KMS-11 (cell line): ENCODE measurements at regions not wholly inside any gene's neighbourhood (a gene's known extent, or its start where the extent isn't known, plus 50 kb on each side); places are given as distances from the start of the nearest gene placed in this dataset.

ENCODE experiments used
- H2AFZ ChIP-seq: fragments of 200-600 bp; sonication (generic); 2 replicates; pipeline ENCODE4 v1.6.1; 2016; ENCODE audit warnings: antibody characterized with exemption, mixed run types, low read depth
- H3K27ac ChIP-seq: fragments of 200-600 bp; sonication (generic); 2 replicates; pipeline ENCODE4 v1.6.1; 2016; ENCODE audit warnings: mild to moderate bottlenecking, mixed run types
- H3K27me3 ChIP-seq: fragments of 200-600 bp; sonication (generic); 2 replicates; pipeline ENCODE4 v1.6.1; 2017; ENCODE audit warnings: mild to moderate bottlenecking, low read depth, mixed run types, moderate library complexity; ENCODE audit not compliant: insufficient read depth
- H3K36me3 ChIP-seq: fragments of 200-600 bp; sonication (generic); 2 replicates; pipeline ENCODE4 v1.6.1; 2017; ENCODE audit warnings: mild to moderate bottlenecking, mixed run types; ENCODE audit not compliant: insufficient read depth
- H3K4me1 ChIP-seq: fragments of 200-600 bp; sonication (generic); 2 replicates; pipeline ENCODE4 v1.6.1; 2016; ENCODE audit warnings: mild to moderate bottlenecking, low read depth, mixed run types; ENCODE audit not compliant: poor library complexity, severe bottlenecking
- H3K4me2 ChIP-seq: fragments of 200-600 bp; sonication (generic); 2 replicates; pipeline ENCODE4 v1.7.0; 2016; ENCODE audit warnings: mild to moderate bottlenecking, mixed run types
- H3K4me3 ChIP-seq: fragments of 200-600 bp; sonication (generic); IDR thresholded peaks from 2 replicates; pipeline ENCODE4 v1.6.1; 2017; ENCODE audit warnings: low read depth, low read length, mixed read lengths; ENCODE audit not compliant: insufficient read depth
- H3K79me2 ChIP-seq: fragments of 200-600 bp; sonication (generic); 2 replicates; pipeline ENCODE4 v1.6.1; 2016; ENCODE audit warnings: low read depth, mixed run types; ENCODE audit not compliant: insufficient read depth
- H3K9ac ChIP-seq: fragments of 200-600 bp; sonication (generic); 2 replicates; pipeline ENCODE4 v1.6.1; 2016; ENCODE audit warnings: mild to moderate bottlenecking, mixed run types
- H4K20me1 ChIP-seq: fragments of 200-600 bp; sonication (generic); 2 replicates; pipeline ENCODE4 v1.6.1; 2016; ENCODE audit warnings: mild to moderate bottlenecking, mixed run types; ENCODE audit not compliant: insufficient read depth
- CTCF ChIP-seq: fragments of 200-600 bp; sonication (generic); conservative IDR thresholded peaks from 2 replicates; pipeline ENCODE4 v1.6.1; 2017; ENCODE audit warnings: low read depth, mild to moderate bottlenecking, antibody characterized with exemption, low read length, moderate library complexity, mixed read lengths

- no peak overlapping the region for H3K4me2 ChIP-seq
- H2AFZ ChIP-seq = no peak overlapping the region
- no peaks in the 10 kb centered on the region for H3K27me3 ChIP-seq
- H3K79me2 ChIP-seq = no peaks in the 10 kb centered on the region
- H3K36me3 ChIP-seq = no peaks in the 10 kb centered on the region
- no peaks in the 10 kb centered on the region for H3K4me1 ChIP-seq
- peak; percentile 47 for TF ChIP-seq CTCF
- H4K20me1 ChIP-seq = no peaks in the 10 kb centered on the region
- no peak overlapping the region for H3K27ac ChIP-seq
- no peak overlapping the region for H3K9ac ChIP-seq
- H3K4me3 ChIP-seq = no peak overlapping the region
Measured at GRCh38 chr12:66035288-66035966, 95.1 kb downstream of the LLPH start.

GRCh38 chr12:66033151-66033550 is 97.4 kb downstream of the LLPH start:
- Histone ChIP-seq H2AFZ (no peak overlapping the region), H3K4me2 (no peak overlapping the region), H3K27ac (no peak overlapping the region), H4K20me1 (no peaks in the 10 kb centered on the region), H3K27me3 (no peaks in the 10 kb centered on the region), H3K9ac (no peak overlapping the region), H3K4me1 (no peaks in the 10 kb centered on the region), H3K36me3 (no peaks in the 10 kb centered on the region), H3K4me3 (no peak overlapping the region), H3K79me2 (no peaks in the 10 kb centered on the region)
- TF ChIP-seq CTCF = no peak

- H3K27ac ChIP-seq = no peak overlapping the region
- H3K4me1 ChIP-seq = no peaks in the 10 kb centered on the region
- H4K20me1 ChIP-seq = no peaks in the 10 kb centered on the region
- H3K79me2 ChIP-seq = no peaks in the 10 kb centered on the region
- H3K36me3 ChIP-seq = no peaks in the 10 kb centered on the region
- H3K9ac ChIP-seq = no peak overlapping the region
- no peaks in the 10 kb centered on the region for H3K27me3 ChIP-seq
- no peak overlapping the region for H2AFZ ChIP-seq
- H3K4me2 ChIP-seq = no peak overlapping the region
- H3K4me3 ChIP-seq = no peak overlapping the region
- no peak for TF ChIP-seq CTCF
Measured at GRCh38 chr12:66032739-66033138, 97.8 kb downstream of the LLPH start.

- Histone ChIP-seq H3K36me3 (no peaks in the 10 kb centered on the region), H3K4me2 (no peak overlapping the region), H3K9ac (no peak overlapping the region), H3K27me3 (no peaks in the 10 kb centered on the region), H3K4me3 (no peak overlapping the region), H4K20me1 (no peaks in the 10 kb centered on the region), H3K79me2 (no peaks in the 10 kb centered on the region), H3K27ac (no peak overlapping the region), H3K4me1 (no peaks in the 10 kb centered on the region), H2AFZ (no peak overlapping the region)
- no peak for TF ChIP-seq CTCF
Measured at GRCh38 chr12:66030217-66030781, 100.3 kb downstream of the LLPH start.
